H1 (cell line): ENCODE measurements at regions not wholly inside any gene's neighbourhood (a gene's known extent, or its start where the extent isn't known, plus 50 kb on each side); places are given as distances from the start of the nearest gene placed in this dataset.
A peak's percentile ranks its signal among the peaks of the same experiment; 100 is the strongest.

Experiments used
- CTCF ChIA-PET: fragments of 300-600 bp; sonication (Branson Sonifier 250); formaldehyde crosslinking; loops from one replicate; lab custom pipeline; 2021; ENCODE audit not compliant: partially characterized antibody; lab: Charles Lee
- POLR2A ChIA-PET: fragments of 300-600 bp; sonication (Branson Sonifier 250); formaldehyde crosslinking; loops from one replicate; lab custom pipeline; 2021; ENCODE audit warnings: inconsistent platforms; ENCODE audit not compliant: partially characterized antibody; lab: Charles Lee
- DNase-seq, 2 experiments: peaks; one replicate each; pipeline versions ENCODE4 v3.0.0 to v3.0.0-alpha.2; 2010 to 2022; ENCODE audit warnings: low spot score in 2 of 2, low read depth in 1 of 2, mixed read lengths in 1 of 2
- FAIRE-seq: peaks from 2 replicates; lab custom pipeline; 2011; peaks lifted over from hg19 to GRCh38; lab: Jason Lieb, UNC
- H2AFZ ChIP-seq: 2 replicates; pipeline ENCODE4 v1.8.1; 2012; ENCODE audit warnings: low read length, inconsistent platforms
- H2AK5ac ChIP-seq: 2 replicates; pipeline ENCODE4 v1.6.1; 2013; ENCODE audit warnings: low read depth, low read length
- H2BK120ac ChIP-seq: replicated peaks from 2 replicates; pipeline ENCODE3; 2013; ENCODE audit warnings: low read depth, low read length, inconsistent platforms
- H2BK12ac ChIP-seq: 2 replicates; pipeline ENCODE4 v1.6.1; 2013; ENCODE audit warnings: low read depth, low read length
- H2BK15ac ChIP-seq: 2 replicates; pipeline ENCODE4 v1.6.1; 2013; ENCODE audit warnings: low read length
- H2BK20ac ChIP-seq: 2 replicates; pipeline ENCODE4 v1.6.1; 2013; ENCODE audit warnings: low read length
- H2BK5ac ChIP-seq: 2 replicates; pipeline ENCODE4 v1.6.1; 2013; ENCODE audit warnings: low read depth, low read length
- H3K14ac ChIP-seq: 2 replicates; pipeline ENCODE4 v1.6.1; 2013; ENCODE audit warnings: inconsistent platforms; ENCODE audit not compliant: insufficient read length
- H3K18ac ChIP-seq: 2 replicates; pipeline ENCODE4 v1.6.1; 2013; ENCODE audit warnings: low read length; ENCODE audit errors: extremely low read depth
- H3K23ac ChIP-seq: 2 replicates; pipeline ENCODE4 v1.6.1; 2013; ENCODE audit warnings: inconsistent platforms; ENCODE audit not compliant: insufficient read length
- H3K23me2 ChIP-seq: 2 replicates; pipeline ENCODE4 v1.6.1; 2013; ENCODE audit warnings: low read depth, low read length
- H3K27ac ChIP-seq: 2 replicates; pipeline ENCODE4 v1.6.1; 2011; ENCODE audit warnings: low read depth, low read length, inconsistent platforms
- H3K27me3 ChIP-seq, 4 experiments: replicated peaks in 1 of 4; 1 replicate in 1 of 4; 2 replicates in 3 of 4; pipeline versions ENCODE4 v1.6.1 to v1.8.1; 2011 to 2013; ENCODE audit warnings: low read length in 3 of 4, mild to moderate bottlenecking in 3 of 4, inconsistent platforms in 2 of 4, mixed read lengths in 2 of 4, moderate library complexity in 1 of 4; ENCODE audit not compliant: control insufficient read depth in 3 of 4, insufficient read depth in 3 of 4; ENCODE audit errors: extremely low read depth in 1 of 4
- H3K36me3 ChIP-seq, 4 experiments: 2 replicates each; pipeline versions ENCODE4 v1.6.1 to v1.8.1; 2011 to 2013; ENCODE audit warnings: mild to moderate bottlenecking in 4 of 4, low read length in 3 of 4, moderate library complexity in 2 of 4, control low read depth in 1 of 4, inconsistent platforms in 1 of 4; ENCODE audit not compliant: insufficient read depth in 4 of 4, control insufficient read depth in 2 of 4
- H3K4ac ChIP-seq: replicated peaks from 2 replicates; pipeline ENCODE3; 2013; ENCODE audit warnings: low read length, low read depth, mixed read lengths, inconsistent platforms; ENCODE audit not compliant: insufficient read length
- H3K4me1 ChIP-seq, 4 experiments: replicated peaks in 1 of 4; 1 replicate in 1 of 4; 2 replicates in 3 of 4; pipeline versions ENCODE4 v1.6.1 to v1.8.1; 2011 to 2013; ENCODE audit warnings: low read length in 3 of 4, inconsistent platforms in 2 of 4, mixed read lengths in 1 of 4; ENCODE audit not compliant: insufficient read depth in 4 of 4, control insufficient read depth in 3 of 4
- H3K4me2 ChIP-seq, 2 experiments: 2 replicates each; pipeline versions ENCODE4 v1.6.1 to v1.8.1; 2011 to 2013; ENCODE audit warnings: low read depth in 2 of 2, low read length in 2 of 2, control low read depth in 1 of 2, inconsistent platforms in 1 of 2, mild to moderate bottlenecking in 1 of 2; ENCODE audit not compliant: insufficient read depth in 1 of 2
- H3K4me3 ChIP-seq, 4 experiments: fragments of 200-600, 300-600 bp in 1 of 4; sonication (generic), shearing (Covaris generic), sonication (Bioruptor Twin) in 1 of 4; 2 replicates each; pipeline versions ENCODE4 v1.5.1 to v1.8.1; 2011 to 2016; ENCODE audit warnings: low read length in 4 of 4, low read depth in 3 of 4, control low read depth in 2 of 4, inconsistent platforms in 2 of 4, mild to moderate bottlenecking in 2 of 4, mixed read lengths in 1 of 4, moderate library complexity in 1 of 4; ENCODE audit not compliant: insufficient read depth in 2 of 4; ENCODE audit errors: extremely low read depth in 1 of 4
- H3K56ac ChIP-seq: replicated peaks from 2 replicates; pipeline ENCODE3; 2013; ENCODE audit warnings: low read depth, mild to moderate bottlenecking, mixed read lengths, low read length, inconsistent platforms; ENCODE audit not compliant: insufficient read length
- H3K79me1 ChIP-seq: 2 replicates; pipeline ENCODE4 v1.6.1; 2013; ENCODE audit warnings: low read depth, low read length, control low read depth
- H3K79me2 ChIP-seq, 2 experiments: 2 replicates each; pipeline versions ENCODE4 v1.6.1 to v1.8.1; 2012 to 2013; ENCODE audit warnings: low read length in 2 of 2, mild to moderate bottlenecking in 2 of 2, inconsistent platforms in 1 of 2; ENCODE audit not compliant: insufficient read depth in 2 of 2, control insufficient read depth in 1 of 2
- H3K9ac ChIP-seq, 4 experiments: replicated peaks in 1 of 4; 1 replicate in 1 of 4; 2 replicates in 3 of 4; pipeline versions ENCODE4 v1.6.1 to v1.8.1; 2011 to 2013; ENCODE audit warnings: low read depth in 3 of 4, low read length in 3 of 4, control low read depth in 2 of 4, mild to moderate bottlenecking in 2 of 4, moderate library complexity in 2 of 4, inconsistent platforms in 1 of 4; ENCODE audit errors: extremely low read depth in 1 of 4
- H3K9me3 ChIP-seq, 2 experiments: 2 replicates each; pipeline versions ENCODE4 v1.6.1 to v1.8.1; 2012 to 2013; ENCODE audit warnings: mild to moderate bottlenecking in 2 of 2, moderate library complexity in 2 of 2, control low read depth in 1 of 2, inconsistent platforms in 1 of 2, low read depth in 1 of 2, low read length in 1 of 2, mixed read lengths in 1 of 2; ENCODE audit not compliant: insufficient read depth in 2 of 2
- H4K20me1 ChIP-seq, 2 experiments: replicated peaks in 1 of 2; 2 replicates each; pipeline versions ENCODE3 to v1.8.1; 2011 to 2013; ENCODE audit warnings: inconsistent platforms in 2 of 2, low read length in 2 of 2, mild to moderate bottlenecking in 1 of 2; ENCODE audit not compliant: insufficient read depth in 2 of 2, control insufficient read depth in 1 of 2
- H4K5ac ChIP-seq: 2 replicates; pipeline ENCODE4 v1.6.1; 2013; ENCODE audit warnings: low read length, low read depth, mixed read lengths, inconsistent platforms; ENCODE audit not compliant: insufficient read length
- H4K8ac ChIP-seq: 2 replicates; pipeline ENCODE4 v1.8.0; 2013; ENCODE audit warnings: mild to moderate bottlenecking, moderate library complexity, low read length, inconsistent platforms; ENCODE audit not compliant: insufficient read depth; ENCODE audit errors: extremely low read depth
- H4K91ac ChIP-seq: replicated peaks from 2 replicates; pipeline ENCODE3; 2013; ENCODE audit warnings: low read length, mixed read lengths, inconsistent platforms; ENCODE audit not compliant: insufficient read length
- ASH2L ChIP-seq: fragments of 200-600, 300-600 bp; sonication (generic); IDR thresholded peaks from one replicate; pipeline ENCODE4 v1.7.1; 2017; ENCODE audit warnings: low read length
- BACH1 ChIP-seq: IDR thresholded peaks from 2 replicates; pipeline ENCODE4 v1.6.1; 2012; ENCODE audit warnings: low read length, improper control_type of control experiment
- CREB1 ChIP-seq: IDR thresholded peaks from 2 replicates; pipeline ENCODE4 v1.6.1; 2012; ENCODE audit warnings: inconsistent platforms
- EP300 ChIP-seq, 2 experiments: IDR thresholded peaks; 1 replicate in 1 of 2; 2 replicates in 1 of 2; pipeline ENCODE4 v1.6.1; 2011 to 2012; ENCODE audit warnings: low read depth in 2 of 2, low read length in 2 of 2, mild to moderate bottlenecking in 2 of 2, borderline replicate concordance in 1 of 2, inconsistent platforms in 1 of 2, moderate library complexity in 1 of 2
- POLR2AphosphoS5 ChIP-seq: IDR thresholded peaks from 2 replicates; pipeline ENCODE4 v1.6.1; 2011; ENCODE audit warnings: low read depth, low read length
- RNF2 ChIP-seq: fragments of 200-900, 300-1000 bp; sonication (generic); IDR thresholded peaks from 2 replicates; pipeline ENCODE4 v1.7.1; 2016; ENCODE audit warnings: borderline replicate concordance, low read depth, mild to moderate bottlenecking, antibody characterized with exemption, low read length; ENCODE audit not compliant: poor library complexity, severe bottlenecking; ENCODE audit errors: missing control alignments
- SIRT6 ChIP-seq: IDR thresholded peaks from one replicate; pipeline ENCODE4 v1.7.1; 2012; ENCODE audit warnings: low read length, inconsistent platforms
- TAF7 ChIP-seq: optimal IDR thresholded peaks from 2 replicates; pipeline ENCODE3; 2011; ENCODE audit warnings: low read depth, mild to moderate bottlenecking, inconsistent platforms, low read length, moderate library complexity, borderline replicate concordance
- TBP ChIP-seq: IDR thresholded peaks from 2 replicates; pipeline ENCODE4 v1.6.1; 2011; ENCODE audit warnings: low read depth, low read length, improper control_type of control experiment
- TCF12 ChIP-seq: IDR thresholded peaks from 2 replicates; pipeline ENCODE4 v1.6.1; 2011; ENCODE audit warnings: low read depth, mild to moderate bottlenecking, low read length
- ZNF274 ChIP-seq: IDR thresholded peaks from 2 replicates; pipeline ENCODE4 v1.7.0; 2012; ENCODE audit warnings: low read length, borderline replicate concordance; ENCODE audit errors: extremely low read depth
- TF ChIP-seq, protein P1 (sequence below): IDR thresholded peaks from 2 replicates; pipeline ENCODE4 v1.6.1; 2012; ENCODE audit warnings: low read length, inconsistent platforms
- TF ChIP-seq, protein P2 (sequence below): IDR thresholded peaks from 2 replicates; pipeline ENCODE4 v1.6.1; 2012; ENCODE audit warnings: inconsistent platforms

DNA sequence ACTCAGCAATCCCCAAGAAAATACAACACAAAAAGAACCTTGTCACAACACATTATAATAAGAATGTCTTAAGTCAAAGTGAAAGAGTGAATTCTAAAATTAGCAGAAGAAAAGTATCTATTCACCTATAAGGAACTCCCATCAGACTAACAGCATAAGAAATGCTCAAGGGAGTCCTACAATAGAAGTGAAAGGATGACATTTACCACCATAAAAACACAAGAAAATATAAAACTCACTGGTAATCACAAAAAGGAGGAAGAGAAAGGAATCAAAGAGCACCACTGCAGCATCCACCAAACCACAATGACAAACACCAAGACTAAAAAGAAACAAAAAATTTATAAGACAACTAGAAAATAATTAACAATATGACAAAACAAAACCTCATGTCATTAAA is 257.0 kb upstream of the AGTR2 start:
- peaks cover 0 to 4% (median 0%) of the 10 kb centered on the region in 4 experiments; a peak in 2 of 7 replicates for H3K4me1 ChIP-seq
- no peak overlapping the region for H2AK5ac ChIP-seq
- H3K79me1 ChIP-seq: no peaks in the 10 kb centered on the region; the same call in 1 of the 2 replicates
- H2AFZ ChIP-seq: no peak overlapping the region
- ChIA-PET CTCF (no interaction called here), POLR2A (no interaction called here)
- H4K91ac ChIP-seq: no peak overlapping the region
- 0 out of 4 replicates have a peak overlapping the region, but pooled peaks have one; percentile 14 to 40 for H3K4me2 ChIP-seq
- peaks cover 0 to 50% of the 10 kb centered on the region in 2 experiments; a peak in 2 of 4 replicates for H3K79me2 ChIP-seq
- no peak overlapping the region for H2BK15ac ChIP-seq
- no peak overlapping the region for H2BK120ac ChIP-seq
- peaks cover 0 to 2% (median 0%) of the 10 kb centered on the region in 4 experiments; a peak in 1 of 8 replicates for H3K36me3 ChIP-seq
- no peak overlapping the region for H3K18ac ChIP-seq
- peak overlapping the region in 1 of 4 experiments; percentile 8; a peak in 2 of 8 replicates for H3K4me3 ChIP-seq
- H3K9ac ChIP-seq: no peak overlapping the region
- H4K8ac ChIP-seq: no peak overlapping the region
- no peaks in the 10 kb centered on the region for H3K23me2 ChIP-seq
- no peak overlapping the region for H3K23ac ChIP-seq
- no peak overlapping the region for H2BK5ac ChIP-seq
- no peak overlapping the region for H3K56ac ChIP-seq
- 0 out of 4 replicates have a peak, but pooled peaks cover 0 to 3% of the 10 kb centered on the region in 2 experiments for H3K9me3 ChIP-seq
- no peaks in the 10 kb centered on the region for H3K27me3 ChIP-seq
- no peak overlapping the region for H3K14ac ChIP-seq
- H4K5ac ChIP-seq: no peak overlapping the region
- H2BK12ac ChIP-seq: no peak overlapping the region
- no peak overlapping the region for H3K27ac ChIP-seq
- no peak overlapping the region for H2BK20ac ChIP-seq
- H3K4ac ChIP-seq: no peak overlapping the region
- H4K20me1 ChIP-seq: peaks cover 3 to 13% of the 10 kb centered on the region in 2 experiments
- FAIRE-seq (no peak), DNase-seq (no peak)
- TF ChIP-seq ZNF274: no peak
- TF ChIP-seq BACH1: no peak
- no peak for TF ChIP-seq TBP
- no peak for TF ChIP-seq ASH2L
- TF ChIP-seq POLR2AphosphoS5: no peak
- no peak for TF ChIP-seq SIRT6
- TF ChIP-seq, protein P1, sequence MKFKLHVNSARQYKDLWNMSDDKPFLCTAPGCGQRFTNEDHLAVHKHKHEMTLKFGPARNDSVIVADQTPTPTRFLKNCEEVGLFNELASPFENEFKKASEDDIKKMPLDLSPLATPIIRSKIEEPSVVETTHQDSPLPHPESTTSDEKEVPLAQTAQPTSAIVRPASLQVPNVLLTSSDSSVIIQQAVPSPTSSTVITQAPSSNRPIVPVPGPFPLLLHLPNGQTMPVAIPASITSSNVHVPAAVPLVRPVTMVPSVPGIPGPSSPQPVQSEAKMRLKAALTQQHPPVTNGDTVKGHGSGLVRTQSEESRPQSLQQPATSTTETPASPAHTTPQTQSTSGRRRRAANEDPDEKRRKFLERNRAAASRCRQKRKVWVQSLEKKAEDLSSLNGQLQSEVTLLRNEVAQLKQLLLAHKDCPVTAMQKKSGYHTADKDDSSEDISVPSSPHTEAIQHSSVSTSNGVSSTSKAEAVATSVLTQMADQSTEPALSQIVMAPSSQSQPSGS: no peak
- no peak for TF ChIP-seq RNF2
- TF ChIP-seq CREB1: no peak
- TF ChIP-seq, protein P2, sequence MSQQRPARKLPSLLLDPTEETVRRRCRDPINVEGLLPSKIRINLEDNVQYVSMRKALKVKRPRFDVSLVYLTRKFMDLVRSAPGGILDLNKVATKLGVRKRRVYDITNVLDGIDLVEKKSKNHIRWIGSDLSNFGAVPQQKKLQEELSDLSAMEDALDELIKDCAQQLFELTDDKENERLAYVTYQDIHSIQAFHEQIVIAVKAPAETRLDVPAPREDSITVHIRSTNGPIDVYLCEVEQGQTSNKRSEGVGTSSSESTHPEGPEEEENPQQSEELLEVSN: no peak
- TF ChIP-seq TAF7: no peak
- TF ChIP-seq EP300 (IDR thresholded peaks at IDR 0.05; ENCODE audit: borderline replicate concordance in 1 of 2, low read depth in 2 of 2, low read length in 2 of 2): no peak
- no peak for TF ChIP-seq TCF12
